ENCODE measurements at regions not wholly inside any gene's neighbourhood (a gene's known extent, or its start where the extent isn't known, plus 50 kb on each side); places are given as distances from the start of the nearest gene placed in this dataset.
"Not testable (repeated sequence)": the region's sequence is repeated elsewhere in the genome, so short reads cannot be mapped to it uniquely, and the experiment has no call there.

DNA sequence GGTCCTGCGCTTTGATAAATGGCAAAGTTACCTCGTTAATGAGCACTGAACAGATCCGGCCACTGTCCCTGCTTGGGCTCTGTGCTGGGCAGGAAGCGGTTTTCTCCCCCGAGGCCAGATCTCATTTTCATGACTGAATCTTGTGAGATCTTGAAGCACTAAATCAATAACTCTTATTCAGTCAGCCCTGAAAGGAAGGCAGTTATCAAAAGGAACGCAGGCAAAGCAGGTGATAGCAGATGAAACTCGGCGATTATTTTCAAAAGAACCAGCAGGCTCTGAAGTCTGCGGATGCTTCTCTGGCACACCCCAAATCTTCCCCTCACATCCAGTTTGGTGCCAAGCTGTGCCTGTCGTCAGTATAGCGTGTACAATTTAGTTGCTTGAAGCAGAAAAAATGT lies 228.7 kb downstream of the BAMBI start:
- H3K9me3 Mint-ChIP-seq = no peaks in the 10 kb centered on the region
- no peak overlapping the region for H3K4me3 Mint-ChIP-seq
- no peaks in the 10 kb centered on the region for H3K4me1 Mint-ChIP-seq
- no peaks in the 10 kb centered on the region for H3K36me3 Mint-ChIP-seq
- no peak overlapping the region for H3K27ac Mint-ChIP-seq
- no peak for DNase-seq
- H3K27me3 Mint-ChIP-seq = no peaks in the 10 kb centered on the region

GRCh38 chr10:28906415-28906814 lies 229.1 kb downstream of the BAMBI start:
- H3K27ac Mint-ChIP-seq = no peak overlapping the region
- no peaks in the 10 kb centered on the region for H3K36me3 Mint-ChIP-seq
- H3K4me3 Mint-ChIP-seq = no peak overlapping the region
- H3K4me1 Mint-ChIP-seq = no peaks in the 10 kb centered on the region
- H3K9me3 Mint-ChIP-seq = no peaks in the 10 kb centered on the region
- DNase-seq = no peak
- no peaks in the 10 kb centered on the region for H3K27me3 Mint-ChIP-seq

GRCh38 chr10:28906934-28907333 lies 229.6 kb downstream of the BAMBI start:
- Mint-ChIP-seq H3K27me3 (no peaks in the 10 kb centered on the region), H3K4me1 (no peaks in the 10 kb centered on the region), H3K27ac (no peak overlapping the region), H3K36me3 (no peaks in the 10 kb centered on the region), H3K9me3 (no peaks in the 10 kb centered on the region), H3K4me3 (no peak overlapping the region)
- DNase-seq = no peak

DNA sequence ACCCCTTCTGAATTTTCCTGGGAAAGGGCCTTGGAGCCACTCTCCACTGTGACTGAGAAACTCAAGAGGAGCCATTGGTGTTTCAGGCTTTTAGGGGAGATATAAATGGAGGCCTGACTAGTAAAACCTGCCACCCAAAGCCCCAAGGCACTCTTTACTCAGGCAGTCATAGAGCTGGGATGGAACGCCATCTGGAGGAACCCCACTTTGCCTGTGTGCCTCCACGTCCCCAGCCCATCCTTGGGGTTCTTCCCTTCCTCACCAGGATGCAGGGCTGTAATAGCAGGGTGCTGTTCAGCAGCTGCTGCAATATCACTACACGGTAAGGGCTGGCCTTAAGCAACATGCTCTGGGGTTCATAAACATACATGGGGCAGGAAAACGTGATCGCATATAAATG lies 232.6 kb downstream of the BAMBI start:
- Mint-ChIP-seq H3K4me1 (no peaks in the 10 kb centered on the region), H3K4me3 (no peak overlapping the region), H3K9me3 (no peaks in the 10 kb centered on the region), H3K27me3 (no peaks in the 10 kb centered on the region), H3K27ac (no peak overlapping the region), H3K36me3 (no peaks in the 10 kb centered on the region)
- no peak for DNase-seq

DNA sequence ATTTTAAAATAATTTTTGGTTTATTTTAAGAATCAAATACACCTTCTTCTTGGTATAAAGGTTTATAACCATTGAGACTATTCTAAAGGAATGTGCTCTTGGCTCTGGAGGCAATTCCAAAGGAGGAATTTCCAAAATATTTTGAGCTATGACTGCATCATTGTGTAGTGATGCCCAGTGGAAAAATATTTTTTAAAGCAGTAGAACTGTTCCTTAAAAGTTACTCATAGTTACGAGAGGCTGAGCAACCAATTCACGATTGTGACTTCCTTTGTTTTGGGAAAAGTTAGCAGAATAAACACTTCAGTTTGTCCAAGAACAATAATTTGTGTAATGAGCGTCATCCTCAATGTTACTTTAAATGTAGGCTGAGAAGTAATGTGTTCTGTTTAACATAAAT lies 233.6 kb downstream of the BAMBI start:
- Mint-ChIP-seq H3K27ac (no peak overlapping the region), H3K4me3 (no peak overlapping the region), H3K27me3 (no peaks in the 10 kb centered on the region), H3K4me1 (no peaks in the 10 kb centered on the region), H3K36me3 (no peaks in the 10 kb centered on the region), H3K9me3 (no peaks in the 10 kb centered on the region)
- no peak for DNase-seq

DNA sequence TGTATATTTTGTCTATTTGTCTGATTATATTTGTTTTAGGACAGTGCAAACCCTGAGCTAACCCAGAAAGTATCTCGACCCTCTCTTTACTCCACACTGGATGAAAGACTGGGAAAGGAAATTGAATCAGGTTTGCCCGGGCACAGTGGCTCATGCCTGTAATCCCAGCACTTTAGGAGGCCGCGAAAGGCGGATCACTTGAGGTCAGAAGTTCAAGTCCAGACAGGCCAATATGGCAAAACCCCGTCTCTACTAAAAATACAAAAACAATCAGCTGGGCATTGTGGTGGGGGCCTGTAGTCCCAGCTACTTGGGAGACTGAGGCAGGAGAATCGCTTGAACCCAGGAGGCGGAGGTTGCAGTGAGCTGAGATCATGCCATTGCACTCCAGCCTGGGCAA lies 234.2 kb downstream of the BAMBI start:
- not testable (repeated sequence) for H3K27me3 Mint-ChIP-seq, H3K27ac Mint-ChIP-seq, H3K4me1 Mint-ChIP-seq, H3K36me3 Mint-ChIP-seq, H3K9me3 Mint-ChIP-seq, H3K4me3 Mint-ChIP-seq, DNase-seq

DNA sequence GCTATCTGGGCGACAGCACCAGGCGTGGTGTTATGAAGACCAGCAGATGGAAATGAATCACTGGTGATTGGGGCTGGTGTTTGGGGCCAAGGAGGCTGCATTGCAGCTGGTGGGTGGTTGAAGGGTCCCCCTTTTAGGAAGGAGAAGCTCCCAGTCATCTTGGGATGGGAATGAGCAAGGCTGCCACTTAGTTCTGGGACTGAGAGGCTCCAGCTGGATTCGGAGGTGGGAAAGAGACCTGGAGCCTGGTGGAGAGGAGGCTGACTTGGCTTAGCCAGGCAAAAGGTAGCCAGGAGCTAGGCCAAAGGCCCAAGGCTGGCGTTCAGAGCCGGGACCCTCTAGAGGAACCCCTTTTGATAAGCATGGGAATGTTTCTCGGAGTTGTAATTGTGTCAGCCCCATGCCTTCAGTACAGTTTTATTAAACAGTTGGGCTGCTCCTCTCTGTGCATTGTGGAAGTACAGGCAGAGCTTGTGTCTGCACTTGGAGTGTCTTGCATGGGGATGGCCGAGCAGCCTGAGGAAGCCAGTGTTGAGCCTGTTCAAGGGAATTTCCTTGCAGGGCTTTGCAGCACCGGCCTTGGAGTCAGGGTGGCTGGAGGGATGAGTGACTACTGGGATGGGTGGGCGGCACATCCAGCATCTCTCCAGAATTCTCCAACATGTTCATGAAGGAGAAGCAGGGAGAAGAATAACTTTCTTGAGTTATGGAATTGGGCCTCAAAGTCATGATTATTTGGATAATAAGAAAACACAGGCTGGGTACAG lies 234.9 kb downstream of the BAMBI start:
- H3K27ac Mint-ChIP-seq = no peak overlapping the region
- no peaks in the 10 kb centered on the region for H3K36me3 Mint-ChIP-seq
- H3K4me1 Mint-ChIP-seq = no peaks in the 10 kb centered on the region
- no peak overlapping the region for H3K4me3 Mint-ChIP-seq
- H3K9me3 Mint-ChIP-seq = no peaks in the 10 kb centered on the region
- H3K27me3 Mint-ChIP-seq = no peaks in the 10 kb centered on the region
- no peak for DNase-seq

GRCh38 chr10:28913436-28914237 lies 236.3 kb downstream of the BAMBI start:
- Mint-ChIP-seq H3K27ac (no peak overlapping the region), H3K36me3 (no peaks in the 10 kb centered on the region), H3K9me3 (no peaks in the 10 kb centered on the region), H3K4me3 (no peak overlapping the region), H3K27me3 (no peaks in the 10 kb centered on the region), H3K4me1 (no peaks in the 10 kb centered on the region)
- no peak for DNase-seq

GRCh38 chr10:28914701-28915100 lies 237.4 kb downstream of the BAMBI start:
- Mint-ChIP-seq H3K9me3 (no peaks in the 10 kb centered on the region), H3K36me3 (no peaks in the 10 kb centered on the region), H3K27me3 (no peaks in the 10 kb centered on the region), H3K4me3 (no peak overlapping the region), H3K27ac (no peak overlapping the region), H3K4me1 (no peaks in the 10 kb centered on the region)
- DNase-seq = no peak

GRCh38 chr10:28915989-28916588 lies 238.8 kb downstream of the BAMBI start:
- no peak overlapping the region for H3K4me3 Mint-ChIP-seq
- no peak for DNase-seq
- H3K4me1 Mint-ChIP-seq = no peaks in the 10 kb centered on the region
- H3K9me3 Mint-ChIP-seq = no peaks in the 10 kb centered on the region
- no peaks in the 10 kb centered on the region for H3K36me3 Mint-ChIP-seq
- no peak overlapping the region for H3K27ac Mint-ChIP-seq
- H3K27me3 Mint-ChIP-seq = no peaks in the 10 kb centered on the region

DNA sequence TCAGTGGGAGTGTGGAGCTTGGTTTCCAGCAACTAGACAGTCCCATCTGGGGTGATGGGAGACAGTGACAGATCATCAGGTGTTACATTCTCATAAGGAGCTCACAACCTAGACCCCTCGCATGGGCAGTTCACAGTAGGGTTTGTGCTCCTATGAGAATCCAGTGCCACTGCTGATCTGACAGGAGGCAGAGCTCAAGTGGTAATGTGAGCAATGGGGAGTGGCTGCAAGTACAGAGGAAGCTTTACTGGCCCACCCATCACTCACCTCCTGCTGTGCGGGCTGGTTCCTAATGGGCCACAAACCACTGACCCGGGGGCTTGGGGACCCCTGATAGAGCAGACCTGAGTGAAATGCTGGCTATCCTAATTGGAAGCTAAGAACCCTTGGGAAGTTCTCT lies 242.8 kb downstream of the BAMBI start:
- H3K4me3 Mint-ChIP-seq = no peak overlapping the region
- H3K36me3 Mint-ChIP-seq = no peaks in the 10 kb centered on the region
- H3K4me1 Mint-ChIP-seq = no peaks in the 10 kb centered on the region
- DNase-seq = no peak
- H3K9me3 Mint-ChIP-seq = no peaks in the 10 kb centered on the region
- H3K27ac Mint-ChIP-seq = no peak overlapping the region
- H3K27me3 Mint-ChIP-seq = peaks cover 16% of the 10 kb centered on the region

GRCh38 chr10:28922127-28922526 lies 244.8 kb downstream of the BAMBI start:
- H3K4me1 Mint-ChIP-seq = no peaks in the 10 kb centered on the region
- H3K4me3 Mint-ChIP-seq = no peak overlapping the region
- no peaks in the 10 kb centered on the region for H3K9me3 Mint-ChIP-seq
- no peak overlapping the region for H3K27ac Mint-ChIP-seq
- no peaks in the 10 kb centered on the region for H3K36me3 Mint-ChIP-seq
- peaks cover 28% of the 10 kb centered on the region for H3K27me3 Mint-ChIP-seq
- DNase-seq = no peak

DNA sequence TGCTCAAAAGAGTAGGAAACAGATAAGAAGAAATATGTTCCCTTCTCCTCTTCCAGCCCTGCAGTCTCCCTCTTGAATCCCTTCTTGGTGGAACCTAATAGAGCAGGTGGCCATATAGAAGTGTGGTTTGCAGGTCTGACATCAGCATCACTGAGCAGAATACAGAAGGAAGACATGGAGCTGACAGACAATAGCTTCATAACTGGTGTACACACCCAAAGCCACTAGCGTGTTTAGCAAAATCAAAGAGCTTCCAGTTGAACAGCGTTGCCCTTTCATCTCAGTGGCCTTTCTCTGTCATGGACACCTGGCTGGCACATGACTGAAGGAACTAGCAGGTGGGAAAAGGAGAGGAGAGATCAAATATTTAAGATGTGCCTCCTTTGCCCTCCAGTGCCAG lies 245.5 kb downstream of the BAMBI start:
- no peaks in the 10 kb centered on the region for H3K9me3 Mint-ChIP-seq
- H3K27me3 Mint-ChIP-seq = peaks cover 29% of the 10 kb centered on the region
- no peaks in the 10 kb centered on the region for H3K36me3 Mint-ChIP-seq
- DNase-seq = no peak
- H3K27ac Mint-ChIP-seq = no peak overlapping the region
- no peaks in the 10 kb centered on the region for H3K4me1 Mint-ChIP-seq
- no peak overlapping the region for H3K4me3 Mint-ChIP-seq

DNA sequence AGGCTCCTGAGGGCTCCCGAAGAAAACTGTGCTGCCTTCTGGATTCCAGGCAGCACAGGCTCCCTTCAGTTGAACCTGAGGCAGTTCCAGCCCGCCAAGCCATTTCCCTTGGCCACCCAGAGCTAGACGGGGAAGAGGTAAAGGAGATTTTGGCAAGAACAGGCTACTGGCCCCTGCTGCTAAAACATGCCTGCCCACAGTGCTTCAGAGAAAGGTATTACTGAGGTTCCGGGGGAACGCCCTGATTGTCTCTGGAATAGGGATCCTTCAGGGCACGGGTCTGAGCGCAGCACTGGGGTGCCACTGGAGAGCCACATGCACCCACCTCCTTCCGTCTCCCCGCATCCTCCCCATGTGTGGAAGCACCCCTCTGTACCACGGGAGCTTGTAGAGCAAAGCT lies 247.4 kb downstream of the BAMBI start:
- Mint-ChIP-seq H3K9me3 (no peaks in the 10 kb centered on the region), H3K27ac (no peak overlapping the region), H3K36me3 (no peaks in the 10 kb centered on the region), H3K4me1 (no peaks in the 10 kb centered on the region), H3K4me3 (no peak overlapping the region), H3K27me3 (peaks cover 31% of the 10 kb centered on the region)
- no peak for DNase-seq

DNA sequence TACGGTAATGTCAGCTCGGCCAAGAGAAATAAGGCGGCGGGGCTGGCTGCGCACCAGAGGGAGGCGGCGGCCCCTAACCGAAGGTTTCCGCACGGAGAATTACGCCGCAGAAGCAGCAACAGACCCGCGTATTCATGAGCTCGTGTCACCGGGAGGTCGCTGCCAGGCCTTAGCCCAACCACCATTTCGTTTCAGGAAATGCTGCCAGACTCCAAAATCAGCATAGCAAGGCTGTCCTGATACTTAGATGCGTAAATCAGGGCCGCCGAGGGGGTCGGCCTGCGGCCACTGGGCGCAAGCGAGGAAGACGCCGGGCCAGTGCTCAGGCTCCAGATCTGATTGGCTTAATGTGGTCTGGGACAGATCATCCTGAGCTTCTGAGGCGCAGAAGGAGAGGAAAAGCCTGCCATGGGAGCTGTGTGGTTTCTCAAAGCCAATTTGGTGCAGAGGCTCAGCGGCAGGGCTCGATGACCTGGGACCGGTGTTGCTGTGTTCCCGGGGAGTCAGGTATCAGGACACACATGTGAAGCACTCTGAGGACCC lies 247.9 kb downstream of the BAMBI start:
- Mint-ChIP-seq H3K9me3 (no peaks in the 10 kb centered on the region), H3K27me3 (peaks cover 31% of the 10 kb centered on the region), H3K4me3 (no peak overlapping the region), H3K27ac (no peak overlapping the region), H3K36me3 (no peaks in the 10 kb centered on the region), H3K4me1 (no peaks in the 10 kb centered on the region)
- DNase-seq = no peak
